HG02938 (cell line): ENCODE measurements at regions not wholly inside any gene's neighbourhood (a gene's known extent, or its start where the extent isn't known, plus 50 kb on each side); places are given as distances from the start of the nearest gene placed in this dataset.

Source experiments
- ATAC-seq: cut with Tn5 transposase; IDR thresholded peaks from one replicate; pipeline ENCODE4 v1.9.1; 2021; ENCODE audit warnings: mild to moderate bottlenecking, moderate library complexity; ENCODE audit not compliant: unreplicated experiment

- no peak for ATAC-seq
Observed at GRCh38 chr16:79409978-79410377, 190.6 kb downstream of the MAF start.

DNA sequence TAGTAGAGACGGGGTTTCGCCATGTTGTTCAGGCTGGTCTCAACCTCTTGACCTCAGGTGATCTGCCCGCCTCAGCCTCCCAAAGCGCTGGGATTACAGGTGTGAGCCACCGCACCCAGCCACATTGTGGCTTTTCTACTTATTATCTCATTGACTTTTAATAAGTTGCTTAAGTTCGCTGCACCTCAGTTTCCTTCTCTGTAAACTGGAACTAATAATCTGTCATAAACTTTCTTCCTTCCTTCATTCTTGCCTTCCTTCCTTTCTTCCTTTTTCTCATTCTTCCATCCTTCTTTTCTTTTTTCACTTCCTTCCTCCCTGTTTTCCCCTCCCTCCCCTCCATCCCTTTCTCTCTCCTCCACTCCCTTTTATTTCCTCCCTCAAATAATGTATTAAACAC is 192.2 kb downstream of the MAF start:
- no peak for ATAC-seq

DNA sequence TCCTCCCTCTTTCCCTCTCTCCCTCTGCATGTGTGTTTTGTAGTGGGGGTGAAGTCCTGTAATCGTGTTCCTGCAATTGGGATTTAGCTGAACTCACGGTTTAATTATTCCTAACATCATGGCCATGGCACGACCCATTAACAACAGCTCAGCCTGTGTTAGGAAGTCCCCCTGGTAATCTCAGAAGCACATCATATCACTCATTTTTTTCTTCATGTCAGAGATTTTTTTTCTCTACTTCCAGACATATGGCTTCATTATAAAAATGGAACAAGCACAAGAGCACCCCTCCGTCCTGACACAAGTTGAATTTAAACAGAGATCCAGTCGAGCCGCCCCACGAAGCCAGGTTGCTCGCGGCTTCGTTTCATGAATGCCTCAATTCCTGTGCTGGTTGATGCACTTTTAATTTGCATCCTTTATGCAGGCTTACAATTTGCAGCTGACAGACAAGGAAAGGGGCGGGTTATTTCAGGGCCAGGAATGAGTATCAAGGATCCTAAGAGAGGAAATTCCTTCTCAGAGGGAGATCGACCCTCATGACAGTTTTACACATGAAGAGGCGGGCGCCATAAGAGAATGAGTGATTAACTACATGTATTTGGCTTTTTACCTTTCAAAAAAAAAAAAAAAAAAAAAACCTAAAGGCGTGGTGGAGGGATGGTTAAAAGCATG is 192.9 kb downstream of the MAF start:
- no peak for ATAC-seq

GRCh38 chr16:79407005-79407404 is 193.5 kb downstream of the MAF start:
- no peak for ATAC-seq

DNA sequence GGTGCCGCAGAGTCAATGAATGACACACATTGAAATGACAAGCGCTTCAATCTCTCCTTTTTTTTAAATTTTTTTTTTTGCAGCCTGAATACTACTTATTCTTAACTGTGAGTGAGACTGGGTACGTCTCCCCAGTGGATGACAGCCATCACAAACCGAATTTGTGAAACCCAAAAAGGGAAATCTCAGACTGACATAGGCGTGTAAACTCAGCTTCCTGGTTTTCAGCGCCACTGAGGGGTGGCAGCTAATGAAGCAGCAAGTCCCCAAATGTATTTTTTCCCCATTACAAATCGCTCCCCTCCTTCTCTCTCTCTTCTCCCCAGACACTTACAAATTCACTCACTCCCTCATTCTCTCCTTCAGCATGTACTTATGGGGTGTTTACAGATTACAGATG is 196.0 kb downstream of the MAF start:
- no peak for ATAC-seq

DNA sequence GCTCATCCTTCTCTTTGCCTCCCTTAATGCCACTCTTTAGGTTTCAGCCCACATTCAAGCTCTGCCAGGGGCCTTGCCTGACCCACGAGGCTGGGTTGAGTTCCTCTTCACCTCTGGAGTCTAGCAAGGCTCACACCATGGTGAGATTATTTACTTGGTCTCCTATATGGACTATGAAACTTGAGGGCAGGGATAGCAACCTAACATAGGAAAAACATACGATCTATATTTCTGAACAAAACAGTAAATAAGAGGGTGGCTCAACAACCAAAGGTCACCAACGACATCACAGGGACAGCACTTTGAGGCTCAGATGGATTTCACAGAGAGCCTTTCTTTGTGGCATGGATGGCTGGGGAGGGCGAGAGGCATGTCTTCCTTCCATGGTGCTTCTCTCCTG is 197.0 kb downstream of the MAF start:
- ATAC-seq: no peak

GRCh38 chr16:79402920-79403319 is 197.6 kb downstream of the MAF start:
- no peak for ATAC-seq

GRCh38 chr16:79402356-79402755 is 198.2 kb downstream of the MAF start:
- no peak for ATAC-seq

DNA sequence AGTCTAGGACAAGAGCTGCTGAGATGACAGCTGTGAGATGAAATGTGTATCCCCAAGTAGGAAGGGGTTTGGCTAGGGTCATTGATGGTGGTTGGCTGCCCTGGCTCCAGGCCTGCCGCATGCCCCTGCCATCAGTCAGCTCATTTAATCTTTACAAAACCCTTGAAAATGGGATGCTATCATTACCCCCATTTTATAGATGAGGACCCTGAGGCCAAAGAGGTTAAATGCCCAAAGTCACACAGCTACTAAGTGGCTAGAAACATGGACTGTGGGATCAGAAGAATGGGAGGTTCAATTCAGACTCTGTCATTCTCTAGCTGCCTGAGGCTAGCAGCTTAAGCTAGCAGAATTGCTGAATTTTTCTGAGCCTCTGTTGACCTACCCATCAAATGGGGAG is 198.8 kb downstream of the MAF start:
- no peak for ATAC-seq

- no peak for ATAC-seq
Observed at GRCh38 chr16:79401157-79401556, 199.4 kb downstream of the MAF start.

DNA sequence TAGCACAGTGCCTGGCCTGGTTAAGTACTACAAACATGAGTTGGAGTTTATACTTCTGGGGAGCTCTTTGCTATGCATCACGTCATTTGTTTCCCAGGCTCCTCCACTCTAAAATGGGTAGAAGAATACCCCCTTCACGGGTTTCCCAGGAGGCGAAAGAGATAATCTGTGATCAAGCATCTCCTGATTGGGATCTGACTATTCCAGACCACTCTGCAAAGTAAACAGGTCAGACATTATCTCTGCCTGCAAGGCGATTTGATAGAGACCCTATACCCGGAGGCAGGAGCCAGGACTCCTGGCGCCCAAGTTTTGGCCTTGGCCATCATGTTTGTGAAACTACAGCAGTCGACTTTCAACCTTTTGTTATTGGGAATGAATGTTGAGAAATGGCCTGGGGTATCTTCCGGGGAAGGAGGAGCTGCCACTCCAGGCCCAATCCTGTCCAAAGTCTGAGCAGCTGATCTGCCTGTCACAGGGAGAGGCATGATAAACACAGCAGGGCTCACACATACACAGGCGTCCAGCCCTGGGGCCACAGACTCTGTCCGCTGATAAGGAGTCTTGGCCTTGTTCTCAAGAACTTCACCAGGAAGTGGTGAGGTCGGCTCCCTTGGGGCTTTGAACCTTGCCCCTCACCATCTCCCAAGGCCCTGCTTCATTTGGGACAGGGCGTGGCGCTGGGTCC is 199.9 kb downstream of the MAF start:
- no peak for ATAC-seq

DNA sequence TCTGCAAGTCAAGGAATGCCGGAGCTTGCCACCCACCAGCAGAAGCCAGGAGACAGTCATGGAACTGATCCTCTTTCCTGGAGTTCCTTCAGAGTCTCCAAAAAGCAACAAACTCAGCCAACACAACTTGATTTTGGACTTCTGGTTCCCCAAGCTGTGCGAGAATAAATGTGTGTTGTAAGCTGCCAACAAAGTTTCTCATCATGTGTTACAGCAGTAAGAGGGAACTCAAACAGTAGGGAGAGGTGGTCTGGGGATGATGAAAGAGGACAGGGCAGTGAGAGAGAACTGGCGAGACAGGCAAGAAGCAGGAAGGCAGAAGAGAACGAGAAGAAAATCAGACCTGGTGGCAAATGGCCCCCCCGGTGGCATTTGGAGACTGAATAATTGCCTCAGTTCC is 204.9 kb downstream of the MAF start:
- no peak for ATAC-seq

DNA sequence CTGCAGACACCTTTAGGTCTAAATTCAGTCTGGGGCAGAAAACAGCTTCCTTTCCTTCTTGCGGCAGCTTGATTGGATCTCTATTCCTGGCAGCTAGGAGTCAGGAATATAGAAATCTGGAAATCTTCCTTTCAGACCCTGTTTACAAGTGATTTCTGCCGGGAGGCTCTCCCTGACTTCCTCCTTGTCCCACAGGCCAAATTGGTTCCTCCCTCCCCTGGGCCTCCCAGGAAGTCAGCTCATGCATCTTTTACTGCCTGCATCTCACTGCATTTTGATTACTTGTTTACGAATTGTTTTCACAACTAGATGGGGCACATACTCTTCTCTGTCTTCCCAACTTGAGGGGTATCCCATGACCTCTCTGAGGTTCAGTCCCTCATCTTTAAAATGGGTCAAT is 206.3 kb downstream of the MAF start:
- no peak for ATAC-seq

- no peak for ATAC-seq
Observed at GRCh38 chr16:79393564-79393963, 207.0 kb downstream of the MAF start.

DNA sequence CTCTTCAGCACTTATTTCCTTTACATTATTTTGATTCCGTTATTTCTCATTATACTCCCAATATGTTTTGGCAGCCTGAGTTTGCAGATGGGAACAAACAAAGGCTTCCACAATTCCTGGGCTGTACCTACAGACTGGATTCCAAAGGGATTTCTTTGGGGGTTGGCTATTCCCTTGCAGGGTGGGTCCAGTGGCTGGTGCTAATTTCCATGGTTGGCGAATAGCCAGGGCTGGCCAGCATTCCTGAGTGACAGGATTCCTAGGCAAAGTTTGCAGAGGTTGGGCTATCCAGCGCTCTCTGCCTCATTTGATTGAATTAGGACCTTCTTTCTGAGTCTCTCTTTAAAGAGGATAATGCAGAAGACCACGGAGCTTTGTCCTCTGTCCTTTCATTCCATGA is 207.4 kb downstream of the MAF start:
- no peak for ATAC-seq

DNA sequence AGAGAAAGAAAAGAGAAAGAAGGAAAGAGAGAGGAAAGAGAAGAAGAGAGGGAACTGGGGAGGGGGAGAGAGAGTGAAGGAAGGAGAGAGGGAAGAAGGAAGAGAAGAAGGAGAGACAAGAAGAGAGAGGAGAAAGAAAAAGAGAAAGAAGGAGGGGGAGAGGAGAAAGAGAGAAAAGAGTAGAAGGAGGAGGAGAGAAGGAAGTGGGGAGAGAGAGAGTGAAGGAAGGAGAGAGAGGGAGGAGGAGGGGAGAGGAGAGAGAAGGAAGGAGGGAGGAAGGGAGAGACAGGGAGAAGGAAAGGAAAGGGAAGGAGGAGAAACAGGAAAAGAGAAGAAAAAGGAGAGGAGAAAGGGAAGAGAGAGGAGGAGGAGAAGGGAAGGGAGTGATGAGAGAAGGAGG is 208.5 kb downstream of the MAF start:
- ATAC-seq: no peak

GRCh38 chr16:79391395-79391794 is 209.1 kb downstream of the MAF start:
- ATAC-seq: no peak

GRCh38 chr16:79390481-79391051 is 210.0 kb downstream of the MAF start:
- no peak for ATAC-seq

GRCh38 chr16:79388396-79388795 is 212.1 kb downstream of the MAF start:
- no peak for ATAC-seq

DNA sequence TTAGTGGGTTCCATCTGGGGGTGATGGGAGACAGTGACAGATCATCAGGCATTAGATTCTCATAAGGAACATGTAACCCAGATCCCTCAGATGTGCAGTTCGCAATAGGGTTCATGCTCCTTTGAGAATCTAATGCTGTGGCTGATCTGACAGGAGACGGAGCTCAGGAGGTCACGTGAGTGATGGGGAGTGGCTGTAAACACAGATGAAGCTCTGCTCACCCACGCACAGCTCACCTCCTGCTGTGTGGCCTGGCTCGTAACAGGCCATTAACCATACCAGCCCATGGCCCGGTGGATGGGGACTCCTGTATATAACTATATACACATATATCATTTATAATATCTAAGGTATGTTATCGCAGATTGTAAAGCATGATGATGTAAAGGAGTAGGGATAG is 214.2 kb downstream of the MAF start:
- no peak for ATAC-seq

DNA sequence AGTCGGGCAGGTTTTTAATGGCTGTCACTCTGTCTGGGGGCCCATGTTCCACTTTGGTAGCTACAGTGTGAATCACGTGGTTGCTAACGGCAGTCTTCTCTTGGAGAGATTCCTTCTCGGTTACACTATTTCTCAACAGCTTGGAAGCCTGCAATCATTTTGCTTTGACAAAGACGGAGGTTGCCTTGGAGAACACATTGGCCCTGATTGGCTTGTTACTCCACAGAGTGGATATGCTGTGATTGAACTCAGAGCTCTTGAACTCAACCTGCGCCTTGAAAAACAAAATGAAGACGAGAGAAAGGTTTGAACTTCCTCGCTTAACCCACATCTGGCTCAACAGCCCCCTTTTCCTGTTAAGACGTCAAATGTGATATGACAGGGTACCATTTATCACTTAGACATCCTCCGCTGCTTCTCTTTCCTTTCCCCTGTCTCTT is 218.9 kb downstream of the MAF start:
- ATAC-seq: no peak

GRCh38 chr16:79380995-79381602 is 219.4 kb downstream of the MAF start:
- no peak for ATAC-seq
